Anterior cingulate cortex (tissue), 58 donors: ENCODE measurements at regions not wholly inside any gene's neighbourhood (a gene's known extent, or its start where the extent isn't known, plus 50 kb on each side); places are given as distances from the start of the nearest gene placed in this dataset.
A peak's percentile ranks its signal among the peaks of the same experiment; 100 is the strongest.

Experiments used
- DNase-seq, 58 donors: peaks; one replicate each; lab custom pipeline; 2025; lab: John Stamatoyannopoulos, UW

GRCh38 chr4:149296503-149296902 is 519.1 kb downstream of the IQCM start:
- DNase-seq, result no peak

DNA sequence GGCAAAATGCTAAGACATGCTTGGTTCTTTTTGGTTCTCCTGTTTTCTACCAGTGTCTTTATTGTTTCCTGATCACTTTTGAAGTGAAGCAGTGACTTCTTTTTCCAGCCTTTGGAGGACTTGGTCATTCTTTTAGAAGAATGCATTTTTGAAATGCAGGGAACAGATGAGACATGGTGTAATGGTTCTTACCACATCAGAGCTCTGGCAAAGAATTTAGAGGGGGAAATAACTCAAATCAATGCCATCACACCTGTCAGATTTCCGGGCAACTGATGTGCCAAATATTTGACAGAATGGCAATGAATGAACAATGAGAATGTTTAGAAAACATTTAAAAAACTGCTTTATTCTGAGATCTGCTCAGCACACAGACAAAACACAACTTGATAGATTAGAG is 519.6 kb downstream of the IQCM start:
- no peak for DNase-seq

GRCh38 chr4:149294601-149295000 is 521.0 kb downstream of the IQCM start:
- DNase-seq, result no peak

DNA sequence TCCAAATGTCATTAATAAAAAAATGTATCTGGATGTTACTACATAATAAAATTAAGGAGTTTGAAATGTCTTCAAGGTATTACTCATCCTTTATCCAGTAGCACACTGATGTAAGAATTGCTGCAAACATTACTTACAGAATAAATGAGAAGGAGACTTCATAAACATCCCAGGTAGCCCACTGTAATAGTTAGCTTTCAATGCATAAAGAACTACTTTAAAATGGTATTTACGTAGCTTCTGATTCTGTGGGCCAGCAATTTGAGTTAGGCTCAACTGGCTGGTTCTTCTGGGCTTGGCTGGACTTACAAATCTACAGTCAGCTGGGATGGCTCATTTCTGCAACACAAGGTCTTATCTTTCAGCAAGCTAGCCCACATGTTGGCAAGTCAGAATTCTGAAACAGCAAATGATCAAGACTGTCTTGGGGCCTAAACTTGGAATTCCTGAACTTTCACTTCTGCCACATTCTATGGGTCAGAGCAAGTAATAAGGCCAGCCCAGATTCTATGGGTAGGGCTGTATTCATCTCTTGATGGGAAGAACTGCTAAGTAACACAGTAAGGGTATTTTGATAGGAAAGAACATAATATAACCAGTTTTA is 522.5 kb downstream of the IQCM start:
- no peak for DNase-seq

DNA sequence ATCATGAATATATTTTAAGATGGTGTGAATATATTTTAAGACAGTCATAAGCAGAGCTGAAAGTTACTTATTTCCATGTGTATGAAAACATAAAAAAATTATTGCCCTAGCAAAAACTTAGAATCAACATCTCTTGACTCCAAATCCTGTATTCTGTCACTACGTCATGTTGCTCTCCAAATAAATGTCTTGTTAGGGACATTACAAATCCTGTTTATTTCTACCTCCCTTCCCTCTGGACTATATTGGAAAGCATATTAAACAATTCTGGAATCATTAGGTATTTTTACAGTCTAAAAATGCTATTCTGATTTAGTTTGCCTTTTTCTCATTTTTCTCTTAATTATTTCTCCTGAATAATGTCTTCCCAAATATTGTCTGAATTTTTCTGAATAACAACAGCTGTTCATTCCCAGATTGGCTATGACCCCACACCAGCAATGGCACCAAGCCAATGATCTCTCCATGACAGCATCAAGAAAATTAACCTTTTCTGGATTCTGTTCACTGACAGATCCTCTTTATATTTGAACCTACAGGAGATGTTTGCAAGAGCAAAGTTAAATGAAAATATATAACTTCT is 523.1 kb downstream of the IQCM start:
- DNase-seq, result no peak

DNA sequence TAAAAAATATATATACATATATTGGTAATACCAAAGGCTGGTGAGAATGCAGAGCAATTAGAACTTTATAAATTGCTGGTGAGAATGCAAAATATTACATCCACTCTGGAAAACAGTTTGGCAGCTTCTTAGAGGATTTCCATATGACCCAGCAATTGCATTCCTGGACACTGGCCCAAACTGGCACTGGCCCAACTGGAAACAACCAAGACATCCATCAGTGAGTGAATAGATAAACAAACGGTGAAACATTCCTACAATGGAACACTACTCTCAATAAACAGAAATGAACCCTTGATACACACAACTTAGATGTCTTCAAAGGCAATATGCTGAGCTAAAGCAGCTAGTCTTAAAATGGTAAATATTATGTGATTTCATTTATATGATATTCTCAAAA is 524.2 kb downstream of the IQCM start:
- no peak for DNase-seq

- no peak for DNase-seq
Measured at GRCh38 chr4:149280806-149281205, 534.8 kb downstream of the IQCM start.

DNA sequence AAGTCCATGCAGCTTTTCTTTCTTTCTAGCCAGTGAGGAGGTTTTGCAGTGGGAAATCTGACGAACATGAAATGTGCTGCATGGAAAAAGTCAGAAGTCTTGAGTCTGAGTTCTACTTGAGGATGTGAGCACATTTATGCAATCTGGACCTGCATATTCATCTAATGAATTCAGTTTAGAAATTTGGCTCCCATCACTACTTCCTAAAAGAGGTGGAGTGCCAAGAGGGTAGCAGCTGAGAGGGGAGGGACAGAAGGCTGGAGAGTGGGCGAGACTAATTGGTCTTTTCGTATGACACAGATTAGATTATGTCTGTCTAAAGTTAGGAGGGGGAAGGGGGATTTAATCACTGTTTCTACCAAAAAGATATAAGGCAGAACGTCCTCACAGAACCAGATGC is 535.9 kb downstream of the IQCM start:
- DNase-seq, result no peak

DNA sequence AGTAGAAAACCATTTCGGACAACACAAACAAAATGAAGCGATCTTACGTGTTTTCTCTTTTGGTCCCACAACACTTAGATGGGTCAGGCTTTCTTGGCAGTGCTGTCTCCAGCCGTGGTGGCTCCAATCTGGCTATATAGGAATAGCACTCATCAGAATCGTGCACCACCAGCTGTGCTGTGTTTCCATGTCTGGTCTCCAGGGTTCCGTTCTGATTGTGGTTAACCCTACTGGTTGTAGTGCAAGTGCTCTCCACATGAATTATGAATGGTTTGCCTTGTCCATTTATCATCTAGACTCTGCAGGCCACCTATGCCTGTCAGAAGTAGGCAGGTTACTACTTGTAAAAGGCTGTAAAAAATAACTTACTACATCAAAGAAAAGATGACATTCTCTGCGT is 536.3 kb downstream of the IQCM start:
- DNase-seq, result no peak

DNA sequence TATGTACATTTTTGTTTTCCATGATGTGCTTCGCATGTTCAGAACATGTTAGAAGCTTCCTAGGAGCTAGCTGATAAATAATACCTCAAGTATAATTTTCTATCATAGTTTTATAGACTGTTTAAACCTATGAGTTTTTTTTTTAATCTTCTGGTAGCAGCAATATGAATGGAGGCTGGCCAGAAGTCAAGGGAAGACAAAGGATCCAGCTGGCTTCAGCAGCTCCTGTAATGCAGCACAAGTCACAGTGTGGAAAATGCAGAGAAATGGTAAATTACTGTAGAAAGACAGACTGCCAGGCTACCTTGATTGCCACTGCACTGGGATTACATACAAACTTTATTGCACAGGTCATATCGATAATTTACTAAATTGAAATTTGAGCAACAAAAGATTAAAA is 537.9 kb downstream of the IQCM start:
- DNase-seq, result no peak

- DNase-seq, result no peak
Measured at GRCh38 chr4:149269835-149270234, 545.8 kb downstream of the IQCM start.

- no peak for DNase-seq
Measured at GRCh38 chr4:149266301-149266700, 549.3 kb downstream of the IQCM start.

- DNase-seq, result no peak
Measured at GRCh38 chr4:149265645-149266044, 550.0 kb downstream of the IQCM start.

DNA sequence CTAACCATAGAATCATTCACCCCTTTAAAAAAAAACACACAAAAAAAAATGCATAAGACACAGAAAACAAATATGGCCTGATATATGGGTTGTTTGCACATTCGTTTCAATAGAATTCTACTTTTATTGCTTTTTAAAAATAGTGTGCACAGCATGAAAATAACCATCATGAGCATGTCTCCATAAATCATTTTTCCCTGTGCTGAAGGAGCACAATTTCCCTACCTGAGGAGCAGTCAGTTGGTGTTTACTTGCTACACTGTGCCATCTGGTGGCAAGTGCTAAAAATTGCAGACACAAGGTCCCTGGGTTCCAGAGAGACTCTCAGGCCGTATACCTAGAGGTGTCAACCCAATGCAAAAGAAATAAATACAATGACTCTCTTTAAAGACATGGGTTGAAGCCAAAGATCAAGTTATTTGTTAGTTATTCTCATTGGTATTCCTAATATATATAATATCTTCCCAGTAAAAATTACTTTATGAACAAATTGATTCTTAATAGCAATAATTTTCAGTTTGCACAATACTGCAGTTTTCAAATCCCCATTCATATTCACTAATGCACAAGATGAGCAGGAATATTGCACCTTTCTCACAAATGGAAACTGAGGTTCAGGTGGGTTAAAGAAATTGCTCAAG is 551.4 kb downstream of the IQCM start:
- DNase-seq, result no peak

GRCh38 chr4:149248191-149248764 is 567.4 kb downstream of the IQCM start:
- DNase-seq, result peak in 3 of 58 donors; percentile 0 to 25 (median 2)

DNA sequence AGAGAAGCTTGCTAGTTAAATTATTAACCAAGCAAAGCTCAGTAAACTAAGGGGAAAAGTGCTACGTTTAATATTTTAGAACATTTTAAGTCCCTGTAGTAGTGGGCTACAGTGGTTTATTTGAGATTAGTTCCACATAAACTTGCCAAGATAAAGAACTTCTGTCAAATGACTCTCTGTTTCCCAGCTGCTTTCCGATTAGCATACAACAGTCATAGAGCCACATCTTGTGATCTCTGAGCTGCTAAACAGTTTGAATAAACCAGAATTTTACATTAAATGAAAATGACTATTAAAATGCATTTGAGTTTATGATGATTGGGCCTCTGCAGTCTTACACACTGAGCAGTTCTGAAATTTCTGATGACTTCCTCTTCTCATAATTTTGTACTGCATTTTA is 568.5 kb downstream of the IQCM start:
- no peak for DNase-seq

DNA sequence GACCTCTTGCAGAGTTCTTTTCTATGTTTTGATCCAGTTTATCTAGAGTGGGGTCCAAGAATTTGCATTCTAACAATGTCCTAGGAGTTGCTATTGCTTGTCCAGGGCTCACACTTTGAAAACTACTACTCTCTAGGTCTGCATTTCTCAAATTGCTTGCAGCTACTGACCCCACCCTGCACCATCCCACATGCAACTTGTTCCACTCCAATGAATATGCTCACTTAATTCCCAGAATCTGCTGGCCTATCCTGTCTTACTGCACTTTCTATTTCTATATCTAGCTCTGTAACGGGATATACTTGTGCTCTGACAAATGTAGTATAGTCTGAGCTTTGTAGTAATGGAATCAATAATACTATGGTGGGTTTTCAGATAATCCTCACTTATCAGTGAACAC is 570.3 kb downstream of the IQCM start:
- DNase-seq, result no peak

DNA sequence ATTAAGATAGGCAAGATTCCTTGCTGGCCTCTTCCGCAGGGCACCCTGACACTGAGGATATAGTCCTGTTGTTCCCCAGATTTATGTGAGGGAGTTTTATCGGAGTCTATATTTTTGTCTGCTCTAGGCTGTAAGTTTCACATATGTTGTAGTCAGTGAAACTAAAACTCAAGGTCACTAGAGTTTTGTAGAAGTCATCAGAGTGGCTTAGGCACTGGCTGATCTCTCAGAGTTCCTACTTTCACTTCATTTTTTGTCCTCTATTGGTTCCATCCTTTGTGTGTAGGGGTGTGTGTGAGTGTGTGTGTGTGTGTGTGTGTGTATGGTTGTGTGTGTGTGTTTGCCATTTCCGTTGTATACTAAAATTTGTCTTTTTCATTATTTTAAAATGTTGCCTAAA is 577.5 kb downstream of the IQCM start:
- DNase-seq, result no peak

- no peak for DNase-seq
Measured at GRCh38 chr4:149234798-149235197, 580.8 kb downstream of the IQCM start.

GRCh38 chr4:149223659-149224058 is 592.0 kb downstream of the IQCM start:
- no peak for DNase-seq

- no peak for DNase-seq
Measured at GRCh38 chr4:149218672-149219071, 597.0 kb downstream of the IQCM start.

DNA sequence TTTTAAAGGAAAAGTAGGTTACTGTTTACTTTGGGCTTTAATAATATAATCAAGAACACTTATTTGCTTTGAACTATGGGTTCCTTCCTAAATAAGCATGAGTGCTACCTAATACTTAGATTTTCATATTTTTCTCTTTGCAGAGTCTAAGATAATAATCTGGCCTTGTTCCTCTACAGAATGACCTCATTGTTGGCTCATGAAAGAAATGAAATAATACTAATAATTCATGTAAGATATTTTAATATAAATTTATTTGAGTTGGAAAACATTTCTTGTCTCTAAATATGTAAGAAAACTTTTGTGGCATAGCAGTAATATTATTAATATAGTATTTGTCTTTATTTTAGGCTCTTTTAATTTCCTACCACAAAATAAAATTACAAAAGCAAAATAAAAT is 601.3 kb downstream of the IQCM start:
- no peak for DNase-seq
